ENCODE measurements at regions not wholly inside any gene's neighbourhood (a gene's known extent, or its start where the extent isn't known, plus 50 kb on each side); places are given as distances from the start of the nearest gene placed in this dataset.

GRCh38 chr12:88925454-88925853 is 345.2 kb upstream of the KITLG start:
- Histone ChIP-seq H3K27ac (ENCODE audit: low read depth, low read length) (no peak overlapping the region), H3K9ac (ENCODE audit: low read depth, low read length) (no peak overlapping the region), H3K4me3 (ENCODE audit: low read depth, low read length) (no peak overlapping the region), H3K27me3 (ENCODE audit: control insufficient read depth, insufficient read depth, low read length) (no peaks in the 10 kb centered on the region), H3K36me3 (ENCODE audit: control insufficient read depth, insufficient read depth, low read length) (no peaks in the 10 kb centered on the region), H3K4me1 (ENCODE audit: control insufficient read depth, insufficient read depth, low read length) (peaks cover 17% of the 10 kb centered on the region), H3K9me3 (ENCODE audit: control insufficient read depth, insufficient read depth, low read length) (no peaks in the 10 kb centered on the region)

GRCh38 chr12:88924162-88924561 is 343.9 kb upstream of the KITLG start:
- H3K4me3 ChIP-seq (ENCODE audit: low read depth, low read length) = no peak overlapping the region
- H3K9ac ChIP-seq (ENCODE audit: low read depth, low read length) = no peak overlapping the region
- H3K27ac ChIP-seq (ENCODE audit: low read depth, low read length) = no peak overlapping the region
- H3K36me3 ChIP-seq (ENCODE audit: control insufficient read depth, insufficient read depth, low read length) = no peaks in the 10 kb centered on the region
- 0 out of 2 replicates have a peak, but pooled peaks cover 3% of the 10 kb centered on the region for H3K9me3 ChIP-seq (ENCODE audit: control insufficient read depth, insufficient read depth, low read length)
- H3K4me1 ChIP-seq (ENCODE audit: control insufficient read depth, insufficient read depth, low read length) = peaks cover 17% of the 10 kb centered on the region
- no peaks in the 10 kb centered on the region for H3K27me3 ChIP-seq (ENCODE audit: control insufficient read depth, insufficient read depth, low read length)

GRCh38 chr12:88923631-88924030 is 343.4 kb upstream of the KITLG start:
- Histone ChIP-seq H3K9ac (ENCODE audit: low read depth, low read length) (no peak overlapping the region), H3K27ac (ENCODE audit: low read depth, low read length) (no peak overlapping the region), H3K9me3 (ENCODE audit: control insufficient read depth, insufficient read depth, low read length) (0 out of 2 replicates have a peak, but pooled peaks cover 3% of the 10 kb centered on the region), H3K36me3 (ENCODE audit: control insufficient read depth, insufficient read depth, low read length) (no peaks in the 10 kb centered on the region), H3K27me3 (ENCODE audit: control insufficient read depth, insufficient read depth, low read length) (no peaks in the 10 kb centered on the region), H3K4me1 (ENCODE audit: control insufficient read depth, insufficient read depth, low read length) (peaks cover 17% of the 10 kb centered on the region), H3K4me3 (ENCODE audit: low read depth, low read length) (no peak overlapping the region)

- H3K4me1 ChIP-seq (ENCODE audit: control insufficient read depth, insufficient read depth, low read length) = peaks cover 24% of the 10 kb centered on the region
- H3K27me3 ChIP-seq (ENCODE audit: control insufficient read depth, insufficient read depth, low read length) = no peaks in the 10 kb centered on the region
- no peak overlapping the region for H3K27ac ChIP-seq (ENCODE audit: low read depth, low read length)
- no peak overlapping the region for H3K9ac ChIP-seq (ENCODE audit: low read depth, low read length)
- no peak overlapping the region for H3K4me3 ChIP-seq (ENCODE audit: low read depth, low read length)
- H3K9me3 ChIP-seq (ENCODE audit: control insufficient read depth, insufficient read depth, low read length) = 0 out of 2 replicates have a peak, but pooled peaks cover 3% of the 10 kb centered on the region
- H3K36me3 ChIP-seq (ENCODE audit: control insufficient read depth, insufficient read depth, low read length) = no peaks in the 10 kb centered on the region
Observed at GRCh38 chr12:88922816-88923215, 342.5 kb upstream of the KITLG start.

GRCh38 chr12:88921890-88922532 is 341.7 kb upstream of the KITLG start:
- Histone ChIP-seq H3K9me3 (ENCODE audit: control insufficient read depth, insufficient read depth, low read length) (0 out of 2 replicates have a peak, but pooled peaks cover 3% of the 10 kb centered on the region), H3K27me3 (ENCODE audit: control insufficient read depth, insufficient read depth, low read length) (no peaks in the 10 kb centered on the region), H3K4me1 (ENCODE audit: control insufficient read depth, insufficient read depth, low read length) (peaks cover 24% of the 10 kb centered on the region), H3K36me3 (ENCODE audit: control insufficient read depth, insufficient read depth, low read length) (no peaks in the 10 kb centered on the region), H3K4me3 (ENCODE audit: low read depth, low read length) (no peak overlapping the region), H3K9ac (ENCODE audit: low read depth, low read length) (no peak overlapping the region), H3K27ac (ENCODE audit: low read depth, low read length) (no peak overlapping the region)

- Histone ChIP-seq H3K27me3 (ENCODE audit: control insufficient read depth, insufficient read depth, low read length) (no peaks in the 10 kb centered on the region), H3K27ac (ENCODE audit: low read depth, low read length) (no peak overlapping the region), H3K9ac (ENCODE audit: low read depth, low read length) (no peak overlapping the region), H3K9me3 (ENCODE audit: control insufficient read depth, insufficient read depth, low read length) (0 out of 2 replicates have a peak, but pooled peaks cover 3% of the 10 kb centered on the region), H3K36me3 (ENCODE audit: control insufficient read depth, insufficient read depth, low read length) (no peaks in the 10 kb centered on the region), H3K4me1 (ENCODE audit: control insufficient read depth, insufficient read depth, low read length) (peaks cover 24% of the 10 kb centered on the region), H3K4me3 (ENCODE audit: low read depth, low read length) (no peak overlapping the region)
Observed at GRCh38 chr12:88921434-88921833, 341.2 kb upstream of the KITLG start.

- H3K36me3 ChIP-seq (ENCODE audit: control insufficient read depth, insufficient read depth, low read length) = no peaks in the 10 kb centered on the region
- H3K4me1 ChIP-seq (ENCODE audit: control insufficient read depth, insufficient read depth, low read length) = peaks cover 24% of the 10 kb centered on the region
- no peak overlapping the region for H3K4me3 ChIP-seq (ENCODE audit: low read depth, low read length)
- H3K9ac ChIP-seq (ENCODE audit: low read depth, low read length) = no peak overlapping the region
- H3K9me3 ChIP-seq (ENCODE audit: control insufficient read depth, insufficient read depth, low read length) = 0 out of 2 replicates have a peak, but pooled peaks cover 3% of the 10 kb centered on the region
- H3K27ac ChIP-seq (ENCODE audit: low read depth, low read length) = no peak overlapping the region
- H3K27me3 ChIP-seq (ENCODE audit: control insufficient read depth, insufficient read depth, low read length) = no peaks in the 10 kb centered on the region
Observed at GRCh38 chr12:88918161-88918560, 337.9 kb upstream of the KITLG start.

GRCh38 chr12:88914967-88915366 is 334.7 kb upstream of the KITLG start:
- Histone ChIP-seq H3K9ac (ENCODE audit: low read depth, low read length) (no peak overlapping the region), H3K27ac (ENCODE audit: low read depth, low read length) (no peak overlapping the region), H3K4me3 (ENCODE audit: low read depth, low read length) (no peak overlapping the region), H3K9me3 (ENCODE audit: control insufficient read depth, insufficient read depth, low read length) (0 out of 2 replicates have a peak, but pooled peaks cover 3% of the 10 kb centered on the region), H3K36me3 (ENCODE audit: control insufficient read depth, insufficient read depth, low read length) (no peaks in the 10 kb centered on the region), H3K4me1 (ENCODE audit: control insufficient read depth, insufficient read depth, low read length) (peaks cover 6% of the 10 kb centered on the region; the same call in 1 of the 2 replicates), H3K27me3 (ENCODE audit: control insufficient read depth, insufficient read depth, low read length) (no peaks in the 10 kb centered on the region)

GRCh38 chr12:88909510-88909909 is 329.2 kb upstream of the KITLG start:
- Histone ChIP-seq H3K9me3 (ENCODE audit: control insufficient read depth, insufficient read depth, low read length) (no peaks in the 10 kb centered on the region), H3K36me3 (ENCODE audit: control insufficient read depth, insufficient read depth, low read length) (no peaks in the 10 kb centered on the region), H3K27ac (ENCODE audit: low read depth, low read length) (no peak overlapping the region), H3K4me3 (ENCODE audit: low read depth, low read length) (no peak overlapping the region), H3K4me1 (ENCODE audit: control insufficient read depth, insufficient read depth, low read length) (no peaks in the 10 kb centered on the region), H3K9ac (ENCODE audit: low read depth, low read length) (no peak overlapping the region), H3K27me3 (ENCODE audit: control insufficient read depth, insufficient read depth, low read length) (no peaks in the 10 kb centered on the region)

- Histone ChIP-seq H3K9ac (ENCODE audit: low read depth, low read length) (no peak overlapping the region), H3K4me3 (ENCODE audit: low read depth, low read length) (no peak overlapping the region), H3K27me3 (ENCODE audit: control insufficient read depth, insufficient read depth, low read length) (no peaks in the 10 kb centered on the region)
Observed at GRCh38 chr12:88908345-88908744, 328.1 kb upstream of the KITLG start.

GRCh38 chr12:88904705-88905104 is 324.4 kb upstream of the KITLG start:
- Histone ChIP-seq H3K4me1 (ENCODE audit: control insufficient read depth, insufficient read depth, low read length) (no peaks in the 10 kb centered on the region), H3K4me3 (ENCODE audit: low read depth, low read length) (no peak overlapping the region), H3K36me3 (ENCODE audit: control insufficient read depth, insufficient read depth, low read length) (no peaks in the 10 kb centered on the region), H3K27me3 (ENCODE audit: control insufficient read depth, insufficient read depth, low read length) (no peaks in the 10 kb centered on the region), H3K27ac (ENCODE audit: low read depth, low read length) (no peak overlapping the region), H3K9ac (ENCODE audit: low read depth, low read length) (no peak overlapping the region), H3K9me3 (ENCODE audit: control insufficient read depth, insufficient read depth, low read length) (no peaks in the 10 kb centered on the region)

More at GRCh38 chr12:88908345-88908744, 328.1 kb upstream of the KITLG start:
- H3K27ac ChIP-seq (ENCODE audit: low read depth, low read length) = no peak overlapping the region
- H3K4me1 ChIP-seq (ENCODE audit: control insufficient read depth, insufficient read depth, low read length) = no peaks in the 10 kb centered on the region
- H3K36me3 ChIP-seq (ENCODE audit: control insufficient read depth, insufficient read depth, low read length) = no peaks in the 10 kb centered on the region
- no peaks in the 10 kb centered on the region for H3K9me3 ChIP-seq (ENCODE audit: control insufficient read depth, insufficient read depth, low read length)
